ENCODE measurements at regions not wholly inside any gene's neighbourhood (a gene's known extent, or its start where the extent isn't known, plus 50 kb on each side); places are given as distances from the start of the nearest gene placed in this dataset.
"Not testable (repeated sequence)": the region's sequence is repeated elsewhere in the genome, so short reads cannot be mapped to it uniquely, and the experiment has no call there.

DNA sequence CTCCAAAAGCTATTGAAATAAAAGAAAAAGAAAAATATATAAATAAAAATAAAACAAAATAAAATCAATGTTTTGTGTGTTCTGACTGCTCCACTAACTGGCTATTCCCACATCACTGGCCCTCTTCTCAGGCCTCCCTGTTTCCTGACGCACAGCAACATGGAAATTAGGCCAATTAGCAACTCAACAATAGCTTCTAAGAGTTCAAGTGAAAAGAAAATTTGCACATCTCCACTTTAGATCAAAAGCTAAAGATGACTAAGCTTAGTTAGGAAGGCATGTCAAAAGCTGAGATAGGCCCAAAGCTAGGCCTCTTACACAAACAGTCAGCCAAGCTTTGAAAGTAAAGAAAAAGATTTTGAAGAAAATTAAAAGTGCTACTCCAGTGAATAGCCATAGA, 200.8 kb downstream of the DUSP6 start:
- DNase-seq = no peak

DNA sequence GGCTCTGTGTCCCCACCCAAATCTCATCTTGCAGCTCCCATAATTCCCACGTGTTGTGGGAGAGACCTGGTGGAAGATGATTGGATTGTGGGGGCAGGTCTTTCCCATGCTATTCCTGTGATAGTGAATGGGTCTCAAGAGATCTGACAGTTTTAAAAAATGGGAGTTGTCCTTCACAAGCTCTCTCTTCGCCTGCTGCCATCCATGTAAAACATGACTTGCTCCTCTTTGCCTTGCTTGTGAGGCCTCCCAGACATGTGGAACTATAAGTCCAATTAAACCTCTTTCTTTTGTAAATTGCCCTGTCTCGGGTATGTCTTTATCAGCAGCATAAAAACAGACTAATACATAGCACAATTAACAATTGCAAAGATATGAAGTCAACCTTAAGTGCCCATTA, 201.5 kb downstream of the DUSP6 start:
- DNase-seq = not testable (repeated sequence)

DNA sequence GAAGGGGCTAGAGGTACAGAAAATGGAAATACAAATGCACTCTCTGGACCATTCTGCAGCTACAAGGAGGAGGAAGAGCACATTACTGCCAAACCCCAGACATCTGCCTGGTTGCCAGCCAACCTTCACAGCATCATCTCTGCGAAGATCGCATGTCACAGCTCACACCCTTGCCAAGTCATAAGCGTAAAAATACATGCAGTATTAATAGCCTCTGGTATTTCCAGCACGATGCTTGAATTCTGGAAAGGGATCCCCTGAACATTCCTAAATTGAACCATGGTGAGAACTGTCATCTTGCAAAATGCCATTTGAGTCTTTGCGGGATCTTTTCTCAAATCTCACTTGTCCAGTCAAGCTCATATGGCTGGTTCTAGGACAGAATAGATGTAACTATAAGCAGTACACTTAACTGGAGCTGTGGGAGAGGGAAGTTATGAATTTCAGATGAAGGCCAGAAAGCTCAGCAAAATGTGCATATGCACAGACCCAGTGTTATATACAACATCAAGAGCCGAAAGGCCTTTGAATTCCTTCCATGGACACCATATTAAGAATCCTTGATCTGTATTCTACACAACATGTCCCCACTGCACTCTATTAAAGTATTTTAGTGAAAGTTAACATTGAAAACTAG, 211.6 kb downstream of the DUSP6 start:
- no peak for DNase-seq

DNA sequence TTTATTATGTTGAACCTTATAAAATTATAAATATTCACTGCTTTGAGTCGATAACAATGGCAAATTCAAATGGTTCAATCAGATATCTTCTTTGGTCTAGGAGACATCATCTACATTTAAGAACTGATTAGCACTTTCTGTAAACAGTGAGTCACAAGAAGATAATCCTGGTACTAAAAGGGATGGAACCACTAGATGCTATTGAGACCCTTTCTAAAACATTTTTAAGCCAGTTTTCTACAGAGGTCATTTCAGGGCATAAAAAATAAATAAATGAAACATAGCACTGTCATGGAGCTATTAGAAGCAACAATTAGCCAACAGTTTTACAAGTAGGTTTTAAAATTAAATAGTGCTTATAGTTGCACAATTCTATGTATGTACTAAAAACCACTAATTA, 212.2 kb downstream of the DUSP6 start:
- DNase-seq = no peak

DNA sequence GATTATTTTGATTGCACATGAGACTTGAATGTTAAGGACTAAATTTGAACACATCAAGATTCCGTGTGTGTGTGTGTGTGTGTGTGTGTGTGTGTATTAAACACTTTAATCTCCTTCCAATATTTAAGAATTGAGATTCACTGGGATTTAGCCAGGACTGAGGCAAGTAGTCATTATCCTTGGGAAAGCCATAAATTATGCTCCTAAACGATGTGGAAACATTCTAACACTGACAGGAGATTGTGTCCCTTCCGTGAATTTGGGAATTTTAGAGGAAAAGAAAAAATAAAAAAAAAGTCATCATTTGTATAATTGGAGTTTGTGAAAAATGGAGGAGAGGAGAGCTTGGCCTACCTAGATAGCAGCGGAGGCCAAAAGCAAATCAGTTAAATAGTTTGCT, 212.9 kb downstream of the DUSP6 start:
- no peak for DNase-seq

DNA sequence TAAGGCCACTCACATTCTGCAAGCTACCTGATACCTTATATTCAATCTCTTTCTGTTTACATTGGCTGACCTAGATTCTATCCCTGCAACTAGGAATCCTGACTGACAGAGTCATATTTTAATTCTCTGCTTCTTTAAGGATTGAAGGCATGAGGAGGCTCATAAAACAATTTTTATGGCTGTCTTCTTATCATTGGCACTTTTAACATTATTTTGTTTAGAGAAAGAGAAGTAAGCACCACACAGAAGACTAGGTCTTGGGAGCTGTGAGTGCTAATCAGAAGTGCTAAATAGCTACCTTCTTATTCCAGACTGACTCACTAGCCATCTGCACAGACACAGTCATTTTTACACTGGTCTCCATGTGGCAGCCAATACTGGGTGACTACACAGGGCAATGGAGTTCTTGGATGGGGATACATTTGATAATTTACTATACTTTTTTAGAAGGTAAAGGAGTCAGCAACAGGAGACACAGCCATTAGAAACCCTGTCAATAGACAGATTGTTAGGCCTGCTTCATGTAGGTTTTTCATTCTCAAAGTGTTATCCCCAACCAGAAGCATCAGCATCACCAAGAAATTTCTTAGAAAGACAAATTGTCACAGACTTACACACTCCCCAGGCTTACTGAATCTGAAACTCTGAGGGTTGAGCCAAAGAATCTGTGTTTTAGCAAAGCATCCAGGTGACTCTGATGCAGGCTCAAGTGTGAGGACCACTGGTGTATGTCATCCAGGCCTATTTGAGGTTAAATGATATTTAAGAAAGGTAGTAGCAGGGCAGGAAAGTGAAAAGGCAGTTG, 214.1 kb downstream of the DUSP6 start:
- no peak for DNase-seq

DNA sequence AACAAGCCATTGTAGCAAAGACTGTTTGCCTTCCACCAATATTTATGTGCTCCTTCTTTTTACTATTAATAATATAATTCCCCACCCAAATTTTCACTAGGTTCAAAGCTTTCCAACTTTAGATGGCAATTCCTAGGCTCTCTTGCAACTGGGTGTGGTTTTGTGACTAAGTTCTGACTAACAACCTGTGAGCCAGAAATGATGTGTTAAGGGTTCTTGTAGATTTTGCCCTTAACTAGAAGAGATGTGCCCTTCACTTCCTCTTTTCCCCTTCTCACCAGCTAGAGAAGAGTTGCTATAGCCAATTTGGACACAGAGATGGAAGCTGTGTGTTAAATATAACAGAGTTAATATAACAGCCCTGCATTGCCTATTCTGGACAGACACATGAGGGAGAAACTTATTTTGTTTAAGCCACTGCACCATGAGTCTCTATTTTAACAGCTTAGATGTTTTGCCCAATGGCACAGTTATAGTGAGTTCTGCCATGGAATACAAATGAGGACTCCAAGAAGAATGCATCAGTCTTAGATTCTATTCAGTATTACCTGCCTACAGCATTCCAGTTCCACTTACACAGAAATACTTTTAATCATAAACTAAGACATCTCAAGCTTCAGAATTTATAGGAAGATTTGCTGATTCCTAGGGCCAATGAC, 216.2 kb downstream of the DUSP6 start:
- DNase-seq = no peak

DNA sequence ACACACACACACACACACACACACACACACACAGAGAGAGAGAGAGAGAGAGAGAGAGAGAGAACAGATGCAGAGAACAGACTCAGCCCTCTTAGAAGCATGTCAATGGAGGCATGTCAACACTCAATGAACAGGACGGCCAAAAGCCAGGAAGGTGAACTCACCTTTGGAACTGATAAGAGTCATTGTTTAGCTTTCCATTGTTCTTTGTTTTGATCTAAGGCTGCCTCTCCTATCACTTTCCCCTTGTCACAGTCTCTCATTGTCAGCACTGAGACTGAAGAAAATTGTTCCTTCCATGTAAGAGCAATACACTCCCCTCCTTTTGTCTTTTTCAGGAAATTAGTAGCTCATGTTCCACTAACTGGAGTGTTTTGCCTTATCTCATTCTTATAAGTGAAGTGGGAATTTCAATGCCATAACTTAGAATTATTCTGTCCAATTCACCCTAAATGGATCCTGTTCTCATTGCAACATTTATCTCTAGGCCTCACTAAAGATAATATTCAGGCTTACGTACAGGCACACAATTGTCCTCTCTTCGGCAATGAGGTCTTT, 218.0 kb downstream of the DUSP6 start:
- no peak for DNase-seq

DNA sequence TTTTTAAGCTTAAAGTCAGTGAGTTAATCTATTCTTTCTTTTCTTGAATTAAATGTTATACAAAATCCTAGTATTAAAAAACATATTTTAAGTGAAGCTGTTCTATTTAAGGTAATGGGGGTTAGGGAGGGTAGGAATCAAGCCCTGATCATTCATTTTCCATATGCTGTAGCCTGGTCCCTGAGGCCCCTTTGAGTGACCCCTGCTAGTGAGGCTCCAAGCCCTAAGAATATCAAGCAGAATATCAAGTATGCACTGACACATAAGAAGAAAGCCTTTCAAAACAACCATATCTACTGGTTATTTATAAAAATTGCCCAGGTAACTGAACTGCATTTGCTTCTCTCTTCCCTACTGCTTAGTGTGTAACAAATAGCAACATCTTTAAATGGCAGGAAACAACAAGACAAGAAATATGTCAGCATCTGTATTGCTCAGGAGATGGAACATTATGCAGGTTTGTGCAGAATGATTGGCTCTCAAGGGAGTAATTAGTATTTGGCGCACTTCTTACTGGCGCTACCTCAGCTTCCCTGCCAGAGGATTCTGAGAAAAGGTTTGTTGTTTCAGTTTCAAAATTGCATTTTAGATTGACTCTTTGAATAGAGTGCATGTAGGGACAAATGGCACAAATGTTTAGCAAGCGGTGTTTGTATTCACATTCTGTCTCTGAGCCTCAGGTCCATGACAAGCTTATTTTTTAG, 223.0 kb downstream of the DUSP6 start:
- no peak for DNase-seq

DNA sequence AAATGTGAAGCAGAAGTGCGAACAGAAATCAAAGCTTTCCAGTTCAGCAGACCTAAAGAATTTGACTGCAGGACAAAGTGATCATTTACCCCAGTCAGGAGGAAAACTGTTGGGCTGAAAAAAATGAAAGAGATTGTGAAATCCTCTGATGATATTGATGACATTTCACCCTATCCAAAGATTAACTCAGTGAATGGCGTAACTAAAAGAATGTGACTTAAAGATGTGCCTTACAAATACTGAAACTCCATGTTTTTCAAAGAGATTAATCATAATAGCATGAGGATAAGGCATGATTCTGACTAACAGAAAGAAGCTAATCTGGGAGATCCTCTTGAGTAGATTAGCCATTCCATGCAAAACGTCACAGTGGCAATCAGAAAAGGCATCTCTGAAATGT, 225.6 kb downstream of the DUSP6 start:
- DNase-seq = no peak

DNA sequence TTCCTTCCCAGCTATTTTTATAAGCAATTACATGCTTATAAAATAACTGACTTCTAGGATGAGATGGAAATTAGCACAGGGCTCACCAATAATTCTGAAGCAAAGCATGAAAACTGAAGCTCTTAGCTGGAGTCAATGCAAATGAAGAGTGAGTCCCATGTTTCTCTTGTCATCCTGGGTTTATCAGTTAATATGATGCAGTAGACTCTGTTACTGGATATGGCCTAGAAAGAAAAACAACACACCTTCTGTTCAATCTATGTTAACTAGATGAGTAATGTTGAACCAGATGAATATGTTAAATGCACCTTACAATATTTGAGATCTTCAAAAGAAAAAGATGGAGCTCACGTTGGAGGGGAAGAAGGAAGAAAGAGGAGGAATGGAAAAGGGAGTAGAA, 229.4 kb downstream of the DUSP6 start:
- DNase-seq = no peak

DNA sequence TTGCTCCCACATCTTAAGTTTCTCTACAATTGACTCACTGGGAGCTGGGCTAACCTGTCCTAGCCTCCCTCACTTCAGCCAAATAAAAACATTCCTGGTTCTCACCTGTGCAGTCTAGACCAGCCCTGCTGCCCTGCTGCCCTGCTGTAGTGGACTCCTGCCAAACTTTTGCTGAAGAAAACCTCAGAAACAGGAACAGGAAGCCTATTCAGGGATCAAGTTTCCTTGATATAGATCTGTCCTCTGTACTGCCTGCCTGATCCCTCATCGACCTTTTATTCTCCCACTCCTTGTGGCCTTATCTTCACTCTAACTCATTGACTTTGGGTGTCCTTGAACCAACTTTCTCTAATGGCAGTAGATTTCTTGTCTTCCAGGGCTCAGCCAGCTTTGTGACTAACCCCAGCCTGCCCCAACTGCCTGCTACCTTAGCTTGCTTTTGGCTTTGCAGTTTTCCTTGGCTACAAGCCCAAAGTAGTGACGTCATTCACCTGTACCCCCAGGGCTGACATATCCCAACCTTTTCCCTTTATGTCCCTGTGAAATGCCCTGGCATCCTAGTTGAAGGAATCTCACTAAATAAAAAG, 234.8 kb downstream of the DUSP6 start:
- DNase-seq = no peak

DNA sequence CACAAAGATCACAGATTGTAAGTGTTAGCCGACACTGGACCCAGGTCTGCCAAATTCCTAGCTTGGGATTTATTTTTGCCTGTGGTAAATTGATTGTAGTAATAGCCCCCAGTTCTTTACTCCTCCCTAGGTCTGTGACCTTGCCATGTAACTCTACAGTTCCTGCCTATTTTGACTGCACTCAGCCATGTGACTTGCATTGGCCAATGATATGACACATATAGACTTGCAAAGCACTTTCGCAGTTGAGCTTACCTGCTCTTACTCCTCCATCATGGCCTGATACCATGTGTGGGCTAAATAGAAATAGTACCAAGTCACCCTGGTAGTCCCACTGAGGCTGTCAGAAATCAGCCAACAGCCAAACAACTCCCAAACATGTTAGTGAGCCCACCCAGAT, 240.3 kb downstream of the DUSP6 start:
- DNase-seq = no peak

DNA sequence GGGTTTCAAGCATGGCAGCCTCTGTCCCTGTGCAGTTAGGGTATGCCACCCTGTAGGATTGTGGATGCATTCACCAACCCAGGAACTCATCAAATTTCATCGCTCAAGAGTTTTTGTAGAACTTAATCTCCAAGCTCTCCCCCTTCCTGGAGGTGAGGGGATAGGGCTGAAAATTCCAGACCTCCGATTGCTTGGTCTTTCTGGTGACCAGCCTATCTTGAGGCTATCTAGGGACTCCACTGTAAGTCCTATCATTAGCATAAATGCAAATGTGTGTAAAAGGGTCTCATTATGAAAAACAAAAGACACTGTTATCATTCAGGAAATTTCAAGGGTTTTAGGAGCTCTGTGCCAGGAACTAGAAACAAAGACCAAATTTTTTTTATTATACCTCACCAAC, 244.0 kb downstream of the DUSP6 start:
- no peak for DNase-seq

DNA sequence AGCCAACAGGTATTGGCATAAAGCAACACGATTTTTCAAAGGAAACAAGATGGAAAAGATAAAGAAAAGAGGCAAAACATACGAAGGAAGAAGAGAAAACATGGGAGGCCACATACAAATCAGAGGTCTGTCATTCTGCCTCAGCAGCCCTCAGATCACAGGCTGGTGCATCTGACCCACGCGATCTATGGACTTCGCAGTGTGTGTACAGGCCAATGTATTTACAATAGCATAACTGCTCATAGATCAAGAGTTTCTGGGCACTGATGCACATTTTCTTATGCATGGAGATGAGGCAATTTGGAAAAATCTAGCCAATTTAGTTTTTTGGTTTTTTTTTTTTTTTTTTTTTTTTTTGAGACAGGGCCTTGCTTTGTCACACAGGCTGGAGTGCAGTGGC, 245.4 kb downstream of the DUSP6 start:
- DNase-seq = no peak

DNA sequence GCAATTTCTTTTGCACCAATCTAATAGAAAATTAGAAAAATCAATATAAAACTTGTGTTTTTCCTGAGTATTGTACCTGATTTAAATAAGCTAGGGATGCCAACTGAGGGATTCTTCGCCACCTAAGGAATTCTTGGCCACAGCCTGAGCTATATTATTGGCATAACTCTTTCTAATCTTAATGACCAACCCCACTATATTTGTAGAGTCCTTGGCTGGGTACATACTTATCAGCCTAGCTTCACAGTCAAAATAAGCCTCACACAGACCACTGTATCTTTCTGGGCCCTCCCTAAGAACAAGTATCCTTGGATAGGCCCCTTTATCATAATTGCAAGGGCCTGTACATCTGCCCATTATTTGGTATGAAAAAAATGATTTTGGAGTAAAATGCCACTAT, 247.1 kb downstream of the DUSP6 start:
- DNase-seq = no peak

DNA sequence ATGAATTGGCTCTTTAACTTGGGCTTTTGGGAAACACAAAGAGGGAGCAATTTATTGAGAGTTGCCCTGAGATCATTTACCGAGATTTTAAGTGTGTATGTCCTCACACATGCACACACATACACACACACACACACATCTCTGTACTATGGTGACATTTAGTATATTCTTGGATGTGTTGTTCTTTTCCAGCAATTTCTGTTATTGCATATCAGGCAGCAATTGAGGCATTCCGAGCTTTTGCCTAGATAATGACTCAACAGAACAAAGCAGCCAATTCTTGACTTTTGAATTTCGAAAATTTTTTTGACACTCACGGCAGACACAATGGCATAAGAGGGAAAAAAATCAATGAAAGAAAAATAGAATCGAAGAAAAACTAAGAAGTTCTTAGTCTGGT, 248.5 kb downstream of the DUSP6 start:
- DNase-seq = no peak

DNA sequence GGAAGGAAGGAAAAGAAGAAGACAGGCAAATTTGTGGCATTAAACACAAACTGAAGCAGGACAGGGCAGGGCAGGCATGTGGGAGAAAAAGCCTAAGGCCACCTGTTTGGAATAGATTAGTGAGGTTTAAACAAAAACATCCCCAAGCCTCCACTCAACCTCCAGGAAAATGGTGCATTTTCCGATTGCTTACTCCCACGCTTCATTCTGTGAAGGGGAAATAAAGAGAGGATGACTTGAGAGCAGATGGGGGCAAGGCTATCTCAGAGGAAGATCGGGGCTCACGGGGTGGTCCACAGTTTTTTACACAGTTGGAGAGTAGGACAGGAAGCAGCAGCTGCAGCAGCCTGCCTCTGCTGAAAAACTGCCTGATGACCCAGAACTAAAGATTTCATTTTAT, 250.9 kb downstream of the DUSP6 start:
- no peak for DNase-seq

DNA sequence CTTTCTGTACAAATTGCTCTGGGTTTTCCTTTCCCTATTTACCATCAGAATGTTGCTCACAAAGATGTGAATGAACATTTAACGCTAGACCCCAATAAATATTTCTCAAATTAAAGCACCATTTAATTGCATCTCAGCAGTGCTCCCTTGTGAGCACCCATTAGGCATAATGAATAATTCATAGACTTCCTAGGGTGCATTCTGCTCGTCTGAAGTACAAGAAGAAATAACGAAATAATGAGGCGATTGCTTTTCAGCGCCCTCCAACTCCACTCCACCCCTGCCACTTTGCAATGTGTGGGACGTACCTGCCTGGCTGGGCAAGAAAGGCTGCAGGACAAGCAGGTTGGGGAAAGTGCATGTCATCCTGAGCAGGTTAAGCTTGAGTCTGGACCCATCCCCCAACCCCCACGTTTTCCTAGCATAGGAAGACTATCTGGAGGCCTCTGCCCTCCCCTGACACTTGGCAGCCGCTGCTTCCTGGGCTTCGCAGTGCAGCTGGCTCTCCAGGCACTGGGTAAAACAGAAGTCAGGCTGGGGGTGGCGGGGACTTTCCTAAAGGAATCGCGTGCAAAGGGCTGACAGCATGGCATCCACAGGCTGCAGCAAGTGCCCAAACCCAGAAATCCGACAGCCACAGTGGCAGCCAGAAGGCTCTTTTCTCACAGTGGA, 253.7 kb downstream of the DUSP6 start:
- DNase-seq = no peak

DNA sequence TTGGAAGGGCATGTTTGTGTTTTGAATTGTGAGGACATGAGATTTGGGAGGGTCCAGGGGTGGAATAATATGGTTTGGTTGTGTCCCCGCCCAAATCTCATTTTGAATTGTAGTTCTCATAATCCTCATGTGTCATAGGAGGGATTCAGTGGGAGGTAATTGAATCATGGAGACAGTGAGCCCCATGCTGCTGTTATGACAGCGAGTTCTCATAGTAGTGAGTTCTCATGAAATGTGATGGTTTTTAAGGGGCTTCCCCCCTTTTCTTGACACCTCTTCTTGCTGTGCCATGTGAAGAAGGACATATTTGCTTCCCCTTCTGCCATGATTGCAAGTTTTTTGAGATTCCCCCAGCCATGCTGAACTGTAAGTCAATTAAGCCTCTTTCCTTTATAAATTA, 260.0 kb downstream of the DUSP6 start:
- DNase-seq = no peak

DNA sequence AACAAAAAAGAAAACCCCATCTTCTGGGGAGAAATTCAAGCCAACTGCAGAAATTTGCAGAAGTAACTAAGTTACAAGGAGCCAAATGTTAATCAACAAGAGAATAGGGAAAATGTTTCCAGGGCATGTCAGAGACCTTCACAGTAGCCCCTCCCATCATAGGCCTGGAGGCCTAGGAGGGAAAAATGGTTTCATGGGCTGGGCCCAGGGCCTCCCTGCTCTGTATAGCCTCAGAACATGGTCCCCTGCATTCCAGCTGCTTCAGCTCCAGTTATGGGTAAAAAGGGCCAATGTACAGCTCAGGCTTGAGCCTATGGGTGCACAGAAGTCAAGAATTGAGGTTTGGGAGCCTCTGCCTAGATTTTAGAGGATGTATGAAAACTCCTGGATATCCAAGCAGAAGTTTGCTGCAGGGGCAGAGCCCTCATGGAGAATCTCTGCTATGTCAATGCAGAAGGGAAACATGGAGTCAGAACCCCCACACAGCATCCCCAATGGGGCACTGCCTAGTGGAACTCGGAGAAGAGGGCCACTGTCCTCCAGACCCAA, 260.9 kb downstream of the DUSP6 start:
- DNase-seq = no peak

DNA sequence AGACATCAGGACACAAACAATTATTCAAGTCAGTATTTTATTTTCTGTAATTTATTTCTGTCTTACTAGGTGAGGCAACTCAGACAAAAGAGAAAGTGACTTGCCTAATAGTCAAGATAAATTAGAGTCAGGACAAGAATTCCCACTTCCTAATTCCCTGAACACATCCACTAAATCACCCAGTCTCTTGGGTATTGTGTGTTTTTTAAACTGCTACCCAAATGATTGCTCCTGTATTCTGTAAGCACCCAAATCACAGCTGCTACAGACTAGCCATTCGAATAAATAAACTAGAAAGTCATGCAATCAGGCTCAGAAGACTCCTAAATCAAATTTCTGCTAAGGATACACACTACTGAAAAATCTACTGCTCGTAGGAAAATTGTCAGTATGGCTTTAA, 263.0 kb downstream of the DUSP6 start:
- no peak for DNase-seq
